Activated naive CD4-positive, alpha-beta T cell treated with anti-CD3 and anti-CD28 coated beads, Interleukin-2, amount 50 U/mL, for 72 hours (primary cell): ENCODE measurements at regions not wholly inside any gene's neighbourhood (a gene's known extent, or its start where the extent isn't known, plus 50 kb on each side); places are given as distances from the start of the nearest gene placed in this dataset.

Experiments used
- ATAC-seq, 2 donors: fragments of 150-1000 bp; cut with Tn5 transposase; 2 replicates each; pipeline ENCODE4 v1.10.0; 2021; ENCODE audit warnings: mild to moderate bottlenecking in 2 of 2, moderate library complexity in 2 of 2
- DNase-seq, 2 donors: peaks; one replicate each; pipeline ENCODE4 v3.0.0; 2021 to 2022; ENCODE audit warnings: low spot score in 2 of 2
- H3K27ac Mint-ChIP-seq, 2 donors: one replicate each; pipeline ENCODE4 v1.8.0; 2022; ENCODE audit warnings: mild to moderate bottlenecking in 2 of 2, mixed read lengths in 2 of 2
- H3K36me3 Mint-ChIP-seq, 2 donors: one replicate each; pipeline ENCODE4 v1.8.0; 2022; ENCODE audit warnings: mixed read lengths in 2 of 2
- H3K9me3 Mint-ChIP-seq, 2 donors: one replicate each; pipeline ENCODE4 v1.8.0; 2022; ENCODE audit warnings: mixed read lengths in 2 of 2

DNA sequence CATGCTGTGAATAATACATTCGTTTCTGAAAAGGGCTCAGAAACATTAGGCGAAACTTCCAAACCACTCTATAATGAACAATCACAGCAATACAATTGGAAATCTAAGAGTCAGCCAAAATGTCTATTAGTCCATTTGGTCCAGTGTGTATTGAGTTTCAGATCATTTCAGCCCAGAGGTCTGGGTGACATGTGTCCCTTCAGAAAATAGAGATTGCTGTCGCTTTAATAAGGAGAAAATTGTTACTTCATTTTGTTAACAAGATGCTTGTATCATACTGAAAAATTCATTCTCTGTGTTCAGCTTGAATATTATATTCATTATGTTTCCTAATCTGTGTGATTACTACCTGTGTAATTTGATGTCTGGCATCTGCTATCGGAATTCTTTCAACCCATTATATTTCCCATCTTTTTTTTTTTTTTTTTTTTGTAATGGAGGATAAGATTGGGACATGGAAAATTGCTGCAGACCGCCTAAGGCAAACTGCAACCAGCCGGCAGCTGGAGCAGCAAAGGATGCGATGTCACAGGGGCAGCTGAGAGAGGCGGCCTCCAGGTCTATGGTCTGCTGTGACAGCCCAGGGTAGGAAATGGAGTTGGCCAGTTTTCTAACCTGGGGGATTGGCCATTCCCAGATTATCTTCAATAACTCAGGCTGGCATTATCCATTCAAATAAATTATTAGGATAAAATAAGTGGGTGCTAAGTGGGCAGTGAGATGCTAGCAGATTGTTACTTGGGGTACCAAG is 170.9 kb upstream of the NPVF start:
- DNase-seq, result no peak

DNA sequence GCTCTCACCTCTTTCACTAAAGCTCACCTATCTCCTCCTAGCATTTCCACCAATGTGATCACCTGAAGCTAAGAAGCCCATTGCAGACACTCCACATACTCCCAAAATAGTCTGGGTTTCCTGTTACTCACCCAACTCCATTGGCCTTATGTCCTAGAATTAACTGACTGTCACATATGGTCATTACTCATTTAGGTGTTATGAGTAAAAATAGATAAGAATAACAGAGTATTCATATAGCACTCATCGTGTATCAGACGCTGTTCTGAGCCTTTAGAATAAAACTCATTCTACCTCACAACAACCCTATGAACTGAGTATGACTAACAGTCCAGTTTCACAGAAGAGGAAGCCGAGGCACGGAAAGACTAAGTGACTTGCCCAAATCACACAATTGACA is 174.2 kb upstream of the NPVF start:
- ATAC-seq, result peak; percentile 39 to 77
- DNase-seq, result no peak
- H3K27ac Mint-ChIP-seq, result no peak overlapping the region
- no peaks in the 10 kb centered on the region for H3K36me3 Mint-ChIP-seq
- peaks cover 0 to 4% of the 10 kb centered on the region in 2 donors for H3K9me3 Mint-ChIP-seq

More for the DNA sequence above, 170.9 kb upstream of the NPVF start:
- peaks cover 0 to 2% of the 10 kb centered on the region in 2 donors for H3K9me3 Mint-ChIP-seq
- H3K27ac Mint-ChIP-seq, result no peak overlapping the region
- no peak for ATAC-seq
- no peaks in the 10 kb centered on the region for H3K36me3 Mint-ChIP-seq

DNA sequence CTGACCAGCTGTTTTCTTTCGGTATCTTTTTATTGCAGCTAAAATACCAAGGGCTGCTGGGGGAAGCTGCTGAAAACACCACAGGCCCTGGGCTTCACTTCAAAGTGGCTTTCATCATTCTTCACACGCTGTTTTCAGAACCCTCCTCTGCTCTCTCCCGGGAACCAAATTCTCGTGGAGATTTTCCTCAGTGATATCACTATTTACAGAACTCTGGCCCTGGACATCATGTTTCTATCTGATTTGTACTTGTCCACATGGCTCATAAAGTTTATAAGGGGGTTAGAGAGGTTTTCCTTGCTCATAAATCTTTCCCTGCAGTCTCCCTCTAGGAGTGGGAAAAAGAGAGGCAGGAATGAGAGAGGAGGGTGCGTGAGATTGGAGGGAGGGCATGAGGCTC is 177.4 kb upstream of the NPVF start:
- Mint-ChIP-seq H3K27ac (no peak overlapping the region), H3K36me3 (no peaks in the 10 kb centered on the region), H3K9me3 (peaks cover 0 to 4% of the 10 kb centered on the region in 2 donors)
- DNase-seq (no peak), ATAC-seq (no peak)

DNA sequence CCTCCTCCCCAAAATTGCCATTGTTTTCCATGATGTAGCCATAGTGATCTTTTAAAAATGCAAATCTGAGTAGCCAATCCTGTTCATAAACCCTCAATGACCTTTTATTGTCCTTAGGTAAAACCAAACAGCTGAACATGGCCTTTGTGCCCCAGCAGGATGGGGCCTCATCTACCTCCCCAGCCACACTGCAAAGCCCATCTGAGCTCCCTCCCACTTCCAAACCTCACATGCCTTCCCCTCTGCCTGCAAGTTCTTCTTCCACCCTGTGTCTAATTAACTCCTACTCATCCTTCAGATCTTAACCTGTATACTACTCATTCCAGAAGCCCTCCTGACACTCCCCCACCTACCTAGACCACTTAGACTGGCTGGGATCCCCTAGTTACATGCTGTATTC is 178.8 kb upstream of the NPVF start:
- Mint-ChIP-seq H3K36me3 (no peaks in the 10 kb centered on the region), H3K27ac (peak overlapping the region in 1 of 2 donors; percentile 41), H3K9me3 (peaks cover 0 to 4% of the 10 kb centered on the region in 2 donors)
- no peak for ATAC-seq
- DNase-seq, result no peak

DNA sequence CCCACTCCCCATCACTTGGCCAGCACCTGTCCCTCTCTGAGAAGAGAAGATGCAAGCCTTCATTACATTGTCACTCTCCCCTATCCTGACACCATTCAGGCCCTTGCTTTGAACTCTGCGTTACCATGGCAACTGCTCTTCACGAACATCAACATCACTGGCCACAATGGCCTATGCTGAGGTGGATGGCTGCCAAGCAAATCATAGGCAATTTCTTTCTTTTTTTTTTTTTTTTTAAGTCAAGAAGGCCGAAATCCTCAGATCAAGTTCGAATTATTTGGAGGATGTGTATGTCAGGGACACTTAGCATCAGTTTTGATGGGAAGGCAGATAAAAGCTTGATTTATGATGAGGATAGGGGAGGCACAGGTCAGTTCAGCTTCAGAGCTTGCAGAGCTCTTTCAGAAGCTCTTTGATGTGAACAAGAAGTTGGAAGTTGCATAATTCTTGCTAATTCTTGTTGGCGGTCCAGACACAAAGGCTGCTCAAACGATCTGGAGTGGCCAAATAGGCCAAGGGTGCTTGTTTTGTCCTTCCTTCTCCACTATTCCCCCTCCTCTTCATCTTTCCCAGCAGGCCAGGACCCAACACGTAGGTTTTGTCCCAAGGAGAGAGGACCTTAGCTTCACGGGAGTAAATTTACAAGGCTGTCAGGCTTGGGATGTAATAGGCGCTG is 179.9 kb upstream of the NPVF start:
- DNase-seq (no peak), ATAC-seq (no peak)
- no peaks in the 10 kb centered on the region for H3K36me3 Mint-ChIP-seq
- H3K9me3 Mint-ChIP-seq, result peaks cover 0 to 4% of the 10 kb centered on the region in 2 donors
- no peak overlapping the region for H3K27ac Mint-ChIP-seq

DNA sequence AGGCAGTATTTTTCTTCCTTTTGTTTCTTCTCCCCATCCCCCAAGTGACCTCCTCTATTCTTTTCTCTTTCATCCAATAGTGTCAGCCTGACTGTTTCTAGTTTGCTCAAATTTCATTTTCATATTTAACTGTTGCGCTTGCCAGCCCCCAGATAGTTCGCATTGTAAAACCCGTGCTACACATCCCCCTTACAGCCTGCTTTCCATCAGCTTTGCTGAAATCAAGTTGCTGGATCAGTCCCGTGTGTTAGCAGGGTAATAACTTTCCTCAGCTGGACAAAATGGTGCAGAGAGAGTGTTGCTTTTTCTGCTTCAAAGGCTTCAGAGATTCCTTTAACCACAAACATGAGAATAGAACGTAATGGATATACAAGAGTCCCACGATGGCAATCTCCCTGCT is 180.6 kb upstream of the NPVF start:
- Mint-ChIP-seq H3K27ac (no peak overlapping the region), H3K9me3 (peaks cover 0 to 4% of the 10 kb centered on the region in 2 donors), H3K36me3 (no peaks in the 10 kb centered on the region)
- DNase-seq, result no peak
- no peak for ATAC-seq

DNA sequence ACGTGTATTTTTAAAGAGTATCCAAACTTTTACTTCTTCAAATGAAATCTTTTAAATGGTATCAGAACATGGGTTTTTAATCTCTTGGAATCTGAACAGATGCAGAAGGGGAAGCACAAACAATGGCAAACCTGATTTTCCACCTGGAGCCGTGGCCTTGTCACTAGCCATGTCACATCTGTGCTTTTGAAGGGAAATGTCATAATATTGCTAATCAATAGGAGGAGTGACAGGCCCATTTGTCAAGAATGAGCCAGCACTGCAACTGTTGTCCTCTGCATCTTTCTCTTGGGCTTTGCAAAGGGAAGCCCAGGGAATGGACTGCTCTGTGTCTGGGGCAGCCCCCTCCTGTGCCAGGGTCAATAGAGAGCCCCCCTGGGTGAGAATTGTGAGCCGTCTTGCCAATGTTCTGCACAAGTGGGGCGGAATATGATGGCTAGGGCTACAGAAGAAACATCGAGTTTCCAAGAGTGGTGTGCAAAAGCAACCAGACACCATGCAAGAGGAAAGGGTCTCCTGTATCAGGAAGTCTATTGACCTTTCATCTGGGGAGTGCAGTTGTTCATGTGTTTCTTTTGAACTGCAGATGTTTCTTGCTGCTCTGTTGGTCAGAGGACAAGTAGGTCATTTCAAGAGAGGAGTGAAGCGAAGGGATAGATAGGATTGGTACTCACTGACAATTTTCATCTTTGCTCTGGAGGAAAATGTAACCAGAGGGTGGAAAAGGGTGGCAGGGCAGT is 181.8 kb upstream of the NPVF start:
- no peaks in the 10 kb centered on the region for H3K9me3 Mint-ChIP-seq
- no peaks in the 10 kb centered on the region for H3K36me3 Mint-ChIP-seq
- no peak for ATAC-seq
- no peak overlapping the region for H3K27ac Mint-ChIP-seq
- no peak for DNase-seq

DNA sequence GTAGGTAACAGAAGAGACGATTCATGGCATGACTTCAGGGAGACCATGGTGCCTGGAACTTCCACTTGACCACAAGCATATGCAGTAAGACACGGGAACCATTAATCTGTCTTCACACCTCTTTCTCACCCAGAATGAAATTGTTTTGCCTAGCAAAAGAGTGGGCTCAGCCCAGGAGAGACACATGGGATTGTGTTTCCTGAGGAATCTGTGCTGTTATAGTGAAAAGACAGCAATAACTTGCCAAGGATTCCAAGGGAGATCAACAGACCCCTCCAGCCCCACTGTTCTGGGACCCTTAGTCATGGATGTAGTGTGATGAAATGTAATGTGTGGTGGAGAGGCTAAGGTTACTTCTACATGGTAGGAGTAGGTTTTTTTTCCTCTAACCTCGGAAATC is 192.5 kb upstream of the NPVF start:
- Mint-ChIP-seq H3K36me3 (no peaks in the 10 kb centered on the region), H3K9me3 (no peaks in the 10 kb centered on the region), H3K27ac (no peak overlapping the region)
- DNase-seq, result no peak
- ATAC-seq, result no peak

DNA sequence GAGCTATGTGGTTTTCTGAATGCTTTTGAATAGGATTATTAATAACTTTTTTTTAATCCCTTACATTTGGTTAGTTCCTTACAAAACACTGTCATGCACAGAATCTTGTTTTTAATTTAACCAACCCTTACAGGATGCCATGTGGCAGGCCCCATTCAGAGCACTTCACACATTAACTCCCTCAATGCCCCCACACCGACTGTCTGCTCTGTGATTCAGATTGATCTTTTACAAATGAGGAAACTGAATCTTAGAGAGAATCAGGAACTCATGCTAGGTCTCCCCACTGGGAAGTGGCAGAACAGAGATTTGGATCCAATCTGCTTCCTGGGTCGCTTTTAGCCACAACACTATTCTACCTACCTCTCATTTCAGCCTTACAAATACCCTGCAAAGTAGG is 195.8 kb upstream of the NPVF start:
- Mint-ChIP-seq H3K27ac (no peak overlapping the region), H3K36me3 (no peaks in the 10 kb centered on the region), H3K9me3 (no peaks in the 10 kb centered on the region)
- DNase-seq (no peak), ATAC-seq (no peak)

DNA sequence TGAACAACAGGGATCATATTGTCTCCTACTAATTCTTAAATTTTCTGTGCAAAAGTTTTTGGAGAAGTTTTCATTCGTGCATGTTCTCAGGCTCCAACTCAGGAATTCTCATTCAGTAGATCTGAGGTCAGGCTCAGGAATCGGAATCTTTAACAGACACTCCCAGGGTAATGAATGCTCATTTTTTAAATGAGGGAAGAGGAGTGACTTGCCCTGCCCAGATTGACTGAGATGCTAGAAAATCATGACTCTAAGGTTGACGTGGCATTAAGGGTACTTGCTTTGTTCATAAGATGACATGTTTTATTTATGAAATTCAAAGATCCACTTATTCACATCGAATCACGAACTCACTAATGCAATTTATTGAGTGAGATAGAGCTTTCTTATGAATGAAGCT is 196.6 kb upstream of the NPVF start:
- H3K36me3 Mint-ChIP-seq, result no peaks in the 10 kb centered on the region

DNA sequence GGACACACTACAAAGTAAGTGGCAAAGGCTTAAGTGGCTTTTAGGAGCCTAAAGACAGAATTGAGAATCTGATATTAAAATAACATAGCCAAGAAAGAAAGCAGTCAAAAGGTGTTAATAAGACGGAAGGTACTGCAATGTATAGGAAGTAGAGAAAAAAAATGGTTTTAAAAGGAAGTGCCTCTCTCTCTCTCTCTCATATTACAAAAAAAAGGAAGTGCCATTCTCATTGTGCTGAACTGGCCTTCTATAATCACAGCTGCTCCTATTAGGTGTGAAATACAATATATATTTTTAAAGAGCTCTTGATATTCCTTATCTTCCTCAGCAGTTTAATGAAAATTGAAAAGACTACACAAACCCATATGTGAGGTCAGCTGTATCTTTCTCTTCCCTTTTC is 199.4 kb upstream of the NPVF start:
- Mint-ChIP-seq H3K27ac (no peak overlapping the region), H3K36me3 (no peaks in the 10 kb centered on the region), H3K9me3 (no peaks in the 10 kb centered on the region)
- DNase-seq (no peak), ATAC-seq (no peak)

More for the DNA sequence above, 196.6 kb upstream of the NPVF start:
- ATAC-seq (no peak), DNase-seq (no peak)
- Mint-ChIP-seq H3K27ac (no peak overlapping the region), H3K9me3 (no peaks in the 10 kb centered on the region)

DNA sequence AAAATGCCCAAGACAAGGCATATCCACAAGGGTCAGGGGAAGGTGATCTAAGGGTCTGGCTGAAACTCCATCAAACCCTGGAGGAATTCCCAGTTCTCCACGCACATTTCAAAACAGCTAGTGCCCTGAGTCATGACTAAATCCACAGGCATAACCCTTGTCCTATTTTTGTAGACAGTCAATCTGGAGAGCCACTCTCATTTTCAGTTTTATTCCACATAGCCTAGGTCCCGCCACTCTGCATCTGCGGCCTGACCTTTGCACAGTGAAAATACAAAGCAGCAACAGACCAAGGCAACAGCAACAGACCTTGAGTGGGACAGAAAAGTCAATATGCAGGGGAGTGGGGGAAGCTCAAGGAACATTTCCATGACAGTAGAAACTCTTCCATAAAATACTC is 201.4 kb upstream of the NPVF start:
- no peak for DNase-seq
- no peak overlapping the region for H3K27ac Mint-ChIP-seq
- no peak for ATAC-seq
- no peaks in the 10 kb centered on the region for H3K9me3 Mint-ChIP-seq
- H3K36me3 Mint-ChIP-seq, result no peaks in the 10 kb centered on the region

DNA sequence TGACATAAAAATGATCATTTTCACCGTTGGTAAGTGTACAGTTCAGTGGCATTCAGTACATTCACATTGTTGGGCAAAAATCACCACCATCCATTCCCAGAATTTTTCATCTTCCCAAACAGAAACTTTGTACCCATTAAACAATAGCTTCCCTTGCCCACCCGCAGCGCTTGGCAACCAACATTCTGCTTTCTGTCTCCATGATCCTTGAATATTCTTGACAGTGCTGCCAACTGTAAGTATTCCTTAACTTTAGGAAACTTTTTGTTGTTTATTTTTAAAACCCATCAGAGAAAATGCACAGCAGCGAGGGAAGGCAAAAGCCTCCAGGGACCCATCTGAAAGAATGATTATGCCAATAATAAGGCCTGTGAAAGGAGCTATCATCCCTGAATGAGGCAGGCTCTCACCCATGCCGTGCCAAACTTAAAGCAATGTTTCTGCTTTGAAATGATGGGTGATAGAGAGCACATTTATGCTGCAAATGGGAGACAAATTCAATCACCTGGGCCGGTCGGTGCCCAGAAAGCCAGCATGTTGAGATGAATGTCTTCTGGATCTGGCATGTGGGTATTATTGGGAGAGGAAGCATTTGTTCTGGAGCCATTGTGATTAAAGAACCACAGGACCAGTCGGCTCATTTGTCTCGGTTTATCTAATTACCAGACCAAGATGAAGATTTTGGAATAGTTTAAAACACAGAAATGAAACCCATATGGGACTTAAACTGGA is 202.1 kb upstream of the NPVF start:
- Mint-ChIP-seq H3K27ac (no peak overlapping the region), H3K9me3 (no peaks in the 10 kb centered on the region), H3K36me3 (no peaks in the 10 kb centered on the region)
- no peak for ATAC-seq
- DNase-seq, result no peak

DNA sequence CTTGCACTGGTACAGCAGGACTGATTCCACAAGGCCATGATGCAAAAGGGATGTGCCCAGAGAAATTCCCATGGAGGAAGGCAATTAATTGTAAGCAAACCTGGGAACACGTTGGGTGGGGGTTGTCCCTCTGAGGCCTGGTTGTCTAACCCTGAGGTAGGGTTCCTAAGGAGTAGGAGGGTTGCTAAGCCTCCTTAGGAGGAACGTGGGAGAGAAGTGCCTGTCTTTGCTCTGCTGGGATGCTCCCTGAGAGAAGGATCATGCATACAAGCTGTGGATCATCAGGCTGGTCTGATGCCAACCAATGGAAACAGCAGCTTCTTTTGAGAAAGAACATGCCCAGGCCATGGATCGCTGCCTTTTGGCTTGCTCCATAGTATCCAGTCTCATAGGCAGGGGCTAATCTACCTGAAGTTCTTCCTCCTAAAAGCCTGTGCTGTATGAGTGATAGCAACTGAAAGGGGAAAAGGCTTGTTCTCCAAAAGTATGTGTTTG is 203.7 kb upstream of the NPVF start:
- no peaks in the 10 kb centered on the region for H3K36me3 Mint-ChIP-seq
- H3K27ac Mint-ChIP-seq, result no peak overlapping the region
- H3K9me3 Mint-ChIP-seq, result no peaks in the 10 kb centered on the region
- DNase-seq (no peak), ATAC-seq (no peak)

DNA sequence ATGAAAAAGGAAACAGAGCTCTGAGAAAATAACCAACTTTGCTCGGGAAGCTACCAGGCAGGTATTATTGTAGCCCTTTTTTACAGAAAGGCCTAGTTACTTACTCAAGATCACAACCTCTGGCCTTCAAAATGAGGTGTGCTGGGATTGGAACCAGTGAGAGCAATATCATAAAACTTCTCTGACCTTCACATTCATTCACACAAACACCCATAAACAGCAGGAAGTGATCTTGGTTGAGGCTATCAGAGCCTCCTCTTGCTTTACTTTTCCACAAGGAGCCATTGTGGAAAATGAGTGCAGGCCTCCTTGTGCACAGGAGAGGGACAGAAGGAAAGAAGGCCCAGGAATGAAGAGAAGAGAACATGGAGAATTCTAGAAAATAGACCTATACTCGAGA is 204.5 kb upstream of the NPVF start:
- Mint-ChIP-seq H3K36me3 (no peaks in the 10 kb centered on the region), H3K27ac (no peak overlapping the region), H3K9me3 (no peaks in the 10 kb centered on the region)
- DNase-seq, result no peak
- ATAC-seq, result no peak

DNA sequence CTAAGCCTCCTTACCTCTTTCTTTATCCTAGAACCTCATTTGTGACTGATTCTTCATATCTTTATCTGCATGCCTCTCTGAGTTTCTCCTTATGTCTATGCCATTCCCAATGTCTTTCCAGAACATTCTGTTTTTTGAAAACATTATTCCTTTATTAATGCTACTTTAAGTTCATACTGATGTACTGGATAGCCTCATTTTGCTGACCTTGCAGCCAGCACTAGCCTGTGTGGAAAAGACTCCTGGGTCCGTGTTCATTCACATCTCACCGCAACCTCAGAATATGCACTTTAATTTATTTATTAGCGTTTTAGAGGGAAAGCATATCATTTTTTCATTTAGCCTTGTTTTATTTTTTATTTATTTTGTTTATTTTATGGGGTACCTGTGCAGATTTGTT is 208.1 kb upstream of the NPVF start:
- H3K9me3 Mint-ChIP-seq, result peaks cover 9 to 16% of the 10 kb centered on the region in 2 donors

DNA sequence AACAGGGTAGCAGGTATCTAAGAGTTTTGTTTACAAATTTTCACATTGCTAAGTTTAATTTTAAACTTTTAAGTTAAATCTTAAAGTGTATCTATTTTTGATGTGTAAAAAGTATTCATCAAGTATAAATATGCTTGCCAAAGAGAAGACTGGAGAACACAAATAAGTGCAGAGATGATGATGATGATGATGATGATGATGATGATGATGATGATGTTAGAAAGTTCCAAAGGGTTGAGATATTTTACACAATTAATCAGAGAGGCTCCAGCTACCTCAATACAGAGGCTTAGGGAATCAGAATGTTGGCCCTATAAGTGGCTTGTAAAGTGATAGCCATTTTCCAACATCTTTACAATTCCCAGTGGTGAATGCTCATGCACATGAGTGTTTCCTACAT is 209.0 kb upstream of the NPVF start:
- H3K36me3 Mint-ChIP-seq, result peaks cover 24 to 26% of the 10 kb centered on the region in 2 donors
- H3K27ac Mint-ChIP-seq, result no peak overlapping the region
- no peak for ATAC-seq
- H3K9me3 Mint-ChIP-seq, result peaks cover 15 to 21% of the 10 kb centered on the region in 2 donors
- DNase-seq, result no peak

More for the DNA sequence above, 208.1 kb upstream of the NPVF start:
- Mint-ChIP-seq H3K36me3 (peaks cover 15 to 19% of the 10 kb centered on the region in 2 donors), H3K27ac (no peak overlapping the region)
- DNase-seq (no peak), ATAC-seq (no peak)
